K562 (cell line): ENCODE measurements at regions not wholly inside any gene's neighbourhood (a gene's known extent, or its start where the extent isn't known, plus 50 kb on each side); places are given as distances from the start of the nearest gene placed in this dataset.
A peak's percentile ranks its signal among the peaks of the same experiment; 100 is the strongest.

Experiments
- ATAC-seq: fragments of 200-7000 bp; cut with Tn5 transposase; 3 replicates; pipeline ENCODE4 v1.9.1; 2020; ENCODE audit warnings: moderate library complexity
- BruUV-seq: library from RNA; stranded (reverse); fragments of 400-500 nt; replicated peaks from 2 replicates; lab custom pipeline; 2021; lab: Mats Ljungman, UMichigan
- CTCF ChIA-PET: fragments of 300-600 bp; formaldehyde crosslinking; extraction: SDS; loops from one replicate; lab custom pipeline; 2021; ENCODE audit warnings: low intra/inter-chr PET ratio; lab: Yijun Ruan, JAX
- POLR2A ChIA-PET: fragments of 300-600, 350-650 bp; sonication (Branson Sonifier 250); formaldehyde crosslinking; extraction: SDS; loops from one replicate; lab custom pipeline; 2021; ENCODE audit warnings: antibody characterized with exemption, inconsistent platforms; lab: Yijun Ruan, JAX
- DNase-seq, 4 experiments: peaks; one replicate each; pipeline versions ENCODE4 v3.0.0 to v3.0.0-alpha.2; 2011 to 2018; ENCODE audit warnings: low spot score in 3 of 4, mixed read lengths in 3 of 4; ENCODE audit errors: extremely low read depth in 1 of 4
- FAIRE-seq: peaks from 2 replicates; lab custom pipeline; 2011; peaks lifted over from hg19 to GRCh38; lab: Jason Lieb, UNC
- H2AFZ ChIP-seq: 2 replicates; pipeline ENCODE4 v1.6.0; 2011; ENCODE audit warnings: low read depth, low read length, control low read depth, inconsistent platforms
- H3K27ac ChIP-seq: fragments of 200-600 bp; 3 replicates; pipeline ENCODE4 v1.8.0; 2011; ENCODE audit warnings: low read depth, mild to moderate bottlenecking, control low read depth, inconsistent platforms, low read length, moderate library complexity, mixed read lengths; ENCODE audit errors: extremely low read depth
- H3K27me3 ChIP-seq, 2 experiments: fragments of 300-600 bp in 1 of 2; 2 replicates in 1 of 2; 3 replicates in 1 of 2; pipeline versions ENCODE4 v1.6.0 to v1.8.0; 2011; ENCODE audit warnings: inconsistent platforms in 2 of 2, low read length in 2 of 2, mild to moderate bottlenecking in 1 of 2, mixed read lengths in 1 of 2, moderate library complexity in 1 of 2; ENCODE audit not compliant: control insufficient read depth in 2 of 2, insufficient read depth in 2 of 2
- H3K36me3 ChIP-seq: fragments of 300-600 bp; 3 replicates; pipeline ENCODE4 v1.8.0; 2011; ENCODE audit warnings: mild to moderate bottlenecking, low read length, inconsistent platforms; ENCODE audit not compliant: control insufficient read depth, insufficient read depth
- H3K4me1 ChIP-seq, 2 experiments: fragments of 200-600 bp in 1 of 2; replicated peaks in 1 of 2; 2 replicates in 1 of 2; 3 replicates in 1 of 2; pipeline versions ENCODE4 v1.5.1 to v1.8.0; 2011; ENCODE audit warnings: inconsistent platforms in 2 of 2, low read length in 2 of 2, mild to moderate bottlenecking in 1 of 2, mixed read lengths in 1 of 2, moderate library complexity in 1 of 2; ENCODE audit not compliant: control insufficient read depth in 2 of 2, insufficient read depth in 2 of 2
- H3K4me2 ChIP-seq: 2 replicates; pipeline ENCODE4 v1.6.1; 2011; ENCODE audit warnings: low read length, control low read depth, inconsistent platforms, mixed read lengths; ENCODE audit not compliant: insufficient read depth
- H3K4me3 ChIP-seq: fragments of 200-600 bp; sonication (generic), shearing (Covaris generic); 2 replicates; pipeline ENCODE4 v1.5.1; 2016; ENCODE audit warnings: control low read depth, inconsistent platforms
- H3K79me2 ChIP-seq: fragments of 200-600 bp; 3 replicates; pipeline ENCODE4 v1.8.0; 2011; ENCODE audit warnings: low read length, inconsistent platforms; ENCODE audit not compliant: control insufficient read depth, insufficient read depth
- H3K9ac ChIP-seq, 2 experiments: 2 replicates each; pipeline versions ENCODE4 v1.6.0 to v1.6.1; 2011; ENCODE audit warnings: low read depth in 2 of 2, low read length in 2 of 2, control low read depth in 1 of 2, inconsistent platforms in 1 of 2, mild to moderate bottlenecking in 1 of 2, mixed read lengths in 1 of 2; ENCODE audit not compliant: insufficient read depth in 1 of 2
- H3K9me1 ChIP-seq: one replicate; pipeline ENCODE4 v1.6.0; 2011; ENCODE audit warnings: inconsistent platforms, mild to moderate bottlenecking, low read length, moderate library complexity; ENCODE audit not compliant: control insufficient read depth, insufficient read depth
- H3K9me3 ChIP-seq: replicated peaks from 2 replicates; pipeline ENCODE4 v1.5.1; 2011; ENCODE audit warnings: low read depth, low read length, inconsistent platforms; ENCODE audit not compliant: control insufficient read depth, insufficient read depth
- H4K20me1 ChIP-seq: replicated peaks from 2 replicates; pipeline ENCODE4 v1.6.1; 2011; ENCODE audit warnings: low read length, inconsistent platforms, mixed read lengths; ENCODE audit not compliant: control insufficient read depth, insufficient read depth
- ARNT ChIP-seq, 2 experiments: fragments of 450-650 bp; IDR thresholded peaks; 2 replicates each; pipeline ENCODE4 v1.6.1; 2016; ENCODE audit warnings: mild to moderate bottlenecking in 1 of 2
- ELF1 ChIP-seq: fragments of 200-800 bp; sonication (Bioruptor generic); IDR thresholded peaks from 2 replicates; pipeline ENCODE4 v1.6.1; 2016; ENCODE audit warnings: missing genetic modification characterization, missing compliant biosample characterization
- EZH2 ChIP-seq: IDR thresholded peaks from 2 replicates; pipeline ENCODE4 v1.6.1; 2012; ENCODE audit warnings: low read depth, mild to moderate bottlenecking, inconsistent platforms, low read length, borderline replicate concordance
- GTF2F1 ChIP-seq: IDR thresholded peaks from 2 replicates; pipeline ENCODE4 v1.6.1; 2011; ENCODE audit warnings: low read depth, low read length, improper control_type of control experiment
- NELFE ChIP-seq: IDR thresholded peaks from 2 replicates; pipeline ENCODE4 v1.6.1; 2011; ENCODE audit warnings: mild to moderate bottlenecking; ENCODE audit not compliant: insufficient read depth, insufficient read length
- RBM34 ChIP-seq: fragments of 200-400 bp; formaldehyde crosslinking; IDR thresholded peaks from 2 replicates; pipeline ENCODE4 v1.6.1; 2018; ENCODE audit warnings: low read length, borderline replicate concordance; ENCODE audit not compliant: insufficient read depth
- ZNF212 ChIP-seq: fragments of 450-650 bp; formaldehyde crosslinking; IDR thresholded peaks from 2 replicates; pipeline ENCODE4 v1.4.0; 2020; ENCODE audit warnings: mild to moderate bottlenecking
- WGBS: fragments of 100-300 bp; shearing (Covaris generic); methylation state at CpG from one replicate; pipeline ENCODE4 v1.1.6; 2016; ENCODE audit warnings: low coverage, mixed read lengths; ENCODE audit not compliant: insufficient coverage; ENCODE audit errors: missing lambda C conversion rate; 5-methylcytosine and 5-hydroxymethylcytosine counted together
- in situ Hi-C: fragments of 300-500 bp; cut with MboI; formaldehyde crosslinking; loops from 4 replicates; pipeline ENCODE4 v1.15.0; 2018; ENCODE audit warnings: inconsistent platforms, mixed read lengths
- intact Hi-C: fragments of 100-400 bp; cut with micrococcal nuclease; formaldehyde crosslinking; loops from 2 replicates; pipeline ENCODE4 v1.14.2; 2022
- TF ChIP-seq, protein P1 (sequence below): fragments of 200-400 bp; formaldehyde crosslinking; IDR thresholded peaks from 2 replicates; pipeline ENCODE4 v1.6.1; 2017; ENCODE audit warnings: mild to moderate bottlenecking, low read depth, low read length, moderate library complexity
- TF ChIP-seq, protein P2 (sequence below): fragments of 250-450 bp; sonication (Bioruptor Pico); IDR thresholded peaks from 2 replicates; pipeline ENCODE4 v1.5.0; 2021; ENCODE audit warnings: mild to moderate bottlenecking, borderline replicate concordance
- TF ChIP-seq, protein P3 (sequence below): sonication (generic); formaldehyde crosslinking; IDR thresholded peaks from 2 replicates; pipeline ENCODE4 v1.8.0; 2022; ENCODE audit warnings: missing genetic modification reagents, mild to moderate bottlenecking, borderline replicate concordance

DNA sequence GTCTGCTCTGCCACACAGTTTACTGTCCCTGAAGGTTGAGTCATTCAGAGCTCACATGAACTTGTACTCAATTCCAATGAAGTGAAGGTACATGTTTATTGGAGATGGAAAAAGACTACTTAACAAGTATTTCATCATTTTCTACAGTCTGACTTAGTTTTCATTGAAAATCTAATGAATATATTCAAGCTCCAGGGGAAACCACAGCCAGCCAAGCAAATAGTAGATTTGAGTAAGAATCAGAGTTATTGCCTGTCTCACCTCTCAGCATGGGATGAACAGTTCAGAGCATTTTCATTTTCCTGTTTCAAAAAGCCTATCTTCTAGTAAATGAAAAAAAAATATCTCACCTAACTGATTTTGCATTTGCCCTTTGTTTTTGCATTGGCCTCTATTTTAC is 1249.4 kb upstream of the DIAPH2 start:
- H3K27me3 ChIP-seq, result no peaks in the 10 kb centered on the region
- H3K9me1 ChIP-seq, result no peaks in the 10 kb centered on the region
- H3K79me2 ChIP-seq, result no peaks in the 10 kb centered on the region
- no peak overlapping the region for H3K4me3 ChIP-seq
- no peak overlapping the region for H3K27ac ChIP-seq
- ATAC-seq (no peak), FAIRE-seq (no peak)
- intact Hi-C loops, result no loop called here
- no peak for TF ChIP-seq RBM34
- TF ChIP-seq, all 486 proteins: peak for 0
- Histone ChIP-seq H3K4me2 (no peak overlapping the region), H3K36me3 (no peaks in the 10 kb centered on the region), H3K4me1 (no peaks in the 10 kb centered on the region), H3K9me3 (no peaks in the 10 kb centered on the region), H4K20me1 (no peaks in the 10 kb centered on the region), H2AFZ (no peak overlapping the region), H3K9ac (no peak overlapping the region)
- ChIA-PET CTCF (no interaction called here), POLR2A (no interaction called here)
- in situ Hi-C loops, result no loop called here
- peak in 3 of 4 experiments; percentile 0 to 2 (median 2) for DNase-seq
- BruUV-seq, result no TSS peak

DNA sequence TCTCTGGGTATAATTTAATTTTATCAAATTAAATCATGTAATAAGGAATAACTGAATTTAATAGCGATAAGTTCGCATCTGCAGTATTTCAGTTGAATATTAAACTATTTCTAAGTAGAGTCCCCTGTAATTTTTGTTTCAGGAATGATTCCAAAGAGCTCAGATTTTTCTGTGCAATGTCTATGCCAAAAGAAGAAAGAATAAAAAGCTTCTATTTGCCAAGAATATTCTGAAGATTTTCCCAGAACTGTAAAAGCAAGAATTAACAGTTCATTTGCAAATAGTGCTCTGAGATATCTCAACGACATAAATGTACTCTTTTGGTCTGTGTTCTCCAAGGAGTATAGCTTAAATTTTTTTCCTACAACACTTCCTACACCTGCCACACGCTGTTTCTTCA is 1242.8 kb upstream of the DIAPH2 start:
- H4K20me1 ChIP-seq, result no peaks in the 10 kb centered on the region
- H3K9me1 ChIP-seq, result no peaks in the 10 kb centered on the region
- no peak overlapping the region for H3K4me2 ChIP-seq
- no peaks in the 10 kb centered on the region for H3K9me3 ChIP-seq
- in situ Hi-C loops, result no loop called here
- POLR2A ChIA-PET, result no interaction called here
- H2AFZ ChIP-seq, result no peak overlapping the region
- no TSS peak for BruUV-seq
- CTCF ChIA-PET, result no interaction called here
- intact Hi-C loops, result no loop called here
- H3K79me2 ChIP-seq, result no peaks in the 10 kb centered on the region
- WGBS, result 2% methylated on average over 4 of the region's 4 CpGs
- H3K27ac ChIP-seq, result no peak overlapping the region
- no peak for ATAC-seq
- no peak for DNase-seq
- H3K4me1 ChIP-seq, result no peaks in the 10 kb centered on the region
- no peak overlapping the region for H3K4me3 ChIP-seq
- no peaks in the 10 kb centered on the region for H3K27me3 ChIP-seq
- no peak overlapping the region for H3K9ac ChIP-seq
- no peaks in the 10 kb centered on the region for H3K36me3 ChIP-seq
- FAIRE-seq, result no peak
- TF ChIP-seq NELFE, result no peak
- no peak for TF ChIP-seq ZNF212
- no peak for TF ChIP-seq EZH2
- TF ChIP-seq, protein P1, sequence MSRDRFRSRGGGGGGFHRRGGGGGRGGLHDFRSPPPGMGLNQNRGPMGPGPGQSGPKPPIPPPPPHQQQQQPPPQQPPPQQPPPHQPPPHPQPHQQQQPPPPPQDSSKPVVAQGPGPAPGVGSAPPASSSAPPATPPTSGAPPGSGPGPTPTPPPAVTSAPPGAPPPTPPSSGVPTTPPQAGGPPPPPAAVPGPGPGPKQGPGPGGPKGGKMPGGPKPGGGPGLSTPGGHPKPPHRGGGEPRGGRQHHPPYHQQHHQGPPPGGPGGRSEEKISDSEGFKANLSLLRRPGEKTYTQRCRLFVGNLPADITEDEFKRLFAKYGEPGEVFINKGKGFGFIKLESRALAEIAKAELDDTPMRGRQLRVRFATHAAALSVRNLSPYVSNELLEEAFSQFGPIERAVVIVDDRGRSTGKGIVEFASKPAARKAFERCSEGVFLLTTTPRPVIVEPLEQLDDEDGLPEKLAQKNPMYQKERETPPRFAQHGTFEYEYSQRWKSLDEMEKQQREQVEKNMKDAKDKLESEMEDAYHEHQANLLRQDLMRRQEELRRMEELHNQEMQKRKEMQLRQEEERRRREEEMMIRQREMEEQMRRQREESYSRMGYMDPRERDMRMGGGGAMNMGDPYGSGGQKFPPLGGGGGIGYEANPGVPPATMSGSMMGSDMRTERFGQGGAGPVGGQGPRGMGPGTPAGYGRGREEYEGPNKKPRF, result no peak
- no peak for TF ChIP-seq ELF1 (tag)
- TF ChIP-seq ARNT (IDR thresholded peaks at IDR 0.05), result no peak
- TF ChIP-seq, protein P2, sequence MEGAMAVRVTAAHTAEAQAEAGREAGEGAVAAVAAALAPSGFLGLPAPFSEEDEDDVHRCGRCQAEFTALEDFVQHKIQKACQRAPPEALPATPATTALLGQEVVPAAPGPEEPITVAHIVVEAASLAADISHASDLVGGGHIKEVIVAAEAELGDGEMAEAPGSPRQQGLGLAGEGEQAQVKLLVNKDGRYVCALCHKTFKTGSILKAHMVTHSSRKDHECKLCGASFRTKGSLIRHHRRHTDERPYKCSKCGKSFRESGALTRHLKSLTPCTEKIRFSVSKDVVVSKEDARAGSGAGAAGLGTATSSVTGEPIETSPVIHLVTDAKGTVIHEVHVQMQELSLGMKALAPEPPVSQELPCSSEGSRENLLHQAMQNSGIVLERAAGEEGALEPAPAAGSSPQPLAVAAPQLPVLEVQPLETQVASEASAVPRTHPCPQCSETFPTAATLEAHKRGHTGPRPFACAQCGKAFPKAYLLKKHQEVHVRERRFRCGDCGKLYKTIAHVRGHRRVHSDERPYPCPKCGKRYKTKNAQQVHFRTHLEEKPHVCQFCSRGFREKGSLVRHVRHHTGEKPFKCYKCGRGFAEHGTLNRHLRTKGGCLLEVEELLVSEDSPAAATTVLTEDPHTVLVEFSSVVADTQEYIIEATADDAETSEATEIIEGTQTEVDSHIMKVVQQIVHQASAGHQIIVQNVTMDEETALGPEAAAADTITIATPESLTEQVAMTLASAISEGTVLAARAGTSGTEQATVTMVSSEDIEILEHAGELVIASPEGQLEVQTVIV (CRISPR knock-in tag), result no peak
- TF ChIP-seq, protein P3, sequence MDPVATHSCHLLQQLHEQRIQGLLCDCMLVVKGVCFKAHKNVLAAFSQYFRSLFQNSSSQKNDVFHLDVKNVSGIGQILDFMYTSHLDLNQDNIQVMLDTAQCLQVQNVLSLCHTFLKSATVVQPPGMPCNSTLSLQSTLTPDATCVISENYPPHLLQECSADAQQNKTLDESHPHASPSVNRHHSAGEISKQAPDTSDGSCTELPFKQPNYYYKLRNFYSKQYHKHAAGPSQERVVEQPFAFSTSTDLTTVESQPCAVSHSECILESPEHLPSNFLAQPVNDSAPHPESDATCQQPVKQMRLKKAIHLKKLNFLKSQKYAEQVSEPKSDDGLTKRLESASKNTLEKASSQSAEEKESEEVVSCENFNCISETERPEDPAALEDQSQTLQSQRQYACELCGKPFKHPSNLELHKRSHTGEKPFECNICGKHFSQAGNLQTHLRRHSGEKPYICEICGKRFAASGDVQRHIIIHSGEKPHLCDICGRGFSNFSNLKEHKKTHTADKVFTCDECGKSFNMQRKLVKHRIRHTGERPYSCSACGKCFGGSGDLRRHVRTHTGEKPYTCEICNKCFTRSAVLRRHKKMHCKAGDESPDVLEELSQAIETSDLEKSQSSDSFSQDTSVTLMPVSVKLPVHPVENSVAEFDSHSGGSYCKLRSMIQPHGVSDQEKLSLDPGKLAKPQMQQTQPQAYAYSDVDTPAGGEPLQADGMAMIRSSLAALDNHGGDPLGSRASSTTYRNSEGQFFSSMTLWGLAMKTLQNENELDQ (CRISPR knock-in tag), result no peak
- no peak for TF ChIP-seq GTF2F1
